ENCODE measurements at regions not wholly inside any gene's neighbourhood (a gene's known extent, or its start where the extent isn't known, plus 50 kb on each side); places are given as distances from the start of the nearest gene placed in this dataset.
A peak's percentile ranks its signal among the peaks of the same experiment; 100 is the strongest.

DNA sequence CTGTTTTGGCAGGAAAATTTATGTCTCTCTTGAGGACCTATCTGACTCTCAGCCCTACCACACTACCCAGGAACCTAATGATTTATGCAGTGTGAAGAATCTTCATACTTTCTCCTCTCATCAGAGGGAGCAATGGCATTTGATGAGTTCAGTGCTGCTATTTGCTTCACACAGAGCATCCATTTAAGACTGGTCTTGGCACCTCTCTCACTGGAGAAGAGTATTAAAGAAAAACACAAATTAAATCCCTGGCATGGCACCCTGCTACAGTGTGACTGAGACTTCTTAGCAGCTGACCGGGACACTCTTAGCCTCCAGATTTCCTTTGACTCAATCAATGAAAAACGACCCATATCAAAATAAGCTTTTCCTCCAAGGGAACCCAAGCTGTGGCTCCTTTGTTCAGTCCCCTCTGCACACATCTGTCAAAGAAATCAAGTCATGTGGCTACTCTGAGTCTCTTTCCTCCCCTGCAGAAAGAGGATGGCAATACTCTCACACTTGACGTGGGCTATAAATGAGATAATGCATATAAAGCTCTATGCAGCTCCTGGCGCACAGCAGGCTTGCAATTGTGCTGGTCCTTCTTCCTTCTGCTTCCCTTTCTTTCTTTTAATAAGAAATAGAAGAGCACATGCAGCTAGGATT is 186.1 kb upstream of the E2F8 start:
- no peaks in the 10 kb centered on the region for H3K9me3 ChIP-seq (replicated peaks; ENCODE audit: control insufficient read depth, insufficient read depth, low read length)
- intact Hi-C loops (cut with micrococcal nuclease), result no loop called here
- ChIA-PET POLR2A (no interaction called here), CTCF (no interaction called here)
- no peaks in the 10 kb centered on the region for H3K36me3 ChIP-seq (ENCODE audit: control insufficient read depth in 2 of 2, extremely low read depth in 1 of 2, insufficient read depth in 2 of 2, low read length in 2 of 2)
- H3K4me2 ChIP-seq (ENCODE audit: insufficient read depth, low read length), result no peak overlapping the region
- no peak for DNase-seq (ENCODE audit: low read depth, low spot score)
- H3K4me1 ChIP-seq (ENCODE audit: control insufficient read depth, extremely low read depth, insufficient read depth, low read length), result peaks cover 11% of the 10 kb centered on the region
- no peaks in the 10 kb centered on the region for H3K79me2 ChIP-seq (ENCODE audit: control insufficient read depth, insufficient read depth, low read length)
- H3K9ac ChIP-seq (replicated peaks; ENCODE audit: extremely low read depth, insufficient read depth, low read length), result no peak overlapping the region
- no peak overlapping the region for H3K4me3 ChIP-seq (replicated peaks in 1 of 3; ENCODE audit: insufficient read depth in 1 of 3, low read depth in 1 of 3, low read length in 3 of 3)
- no peaks in the 10 kb centered on the region for H4K20me1 ChIP-seq (replicated peaks; ENCODE audit: control insufficient read depth, extremely low read depth, insufficient read depth, low read length)
- no peaks in the 10 kb centered on the region for H3K27me3 ChIP-seq (ENCODE audit: control insufficient read depth in 2 of 2, insufficient read depth in 2 of 2, low read length in 2 of 2)
- H3K27ac ChIP-seq (ENCODE audit: insufficient read depth, low read depth, low read length), result no peak overlapping the region
- peak; percentile 28 for FAIRE-seq
- no TSS peak for BruUV-seq (replicated peaks)
- dilution Hi-C loops (cut with MboI; ENCODE audit: extremely low pct_ligation_motif_present, low sequenced_read_pairs), result no loop called here
- no peak overlapping the region for H2AFZ ChIP-seq (ENCODE audit: low read depth, low read length)
- H3K9me1 ChIP-seq (replicated peaks; ENCODE audit: control insufficient read depth, extremely low read depth, insufficient read depth, low read length), result no peaks in the 10 kb centered on the region
- TF ChIP-seq POLR2AphosphoS5 (IDR thresholded peaks at IDR 0.05; ENCODE audit: insufficient read depth, low read depth, low read length), result no peak
- TF ChIP-seq, protein P1, sequence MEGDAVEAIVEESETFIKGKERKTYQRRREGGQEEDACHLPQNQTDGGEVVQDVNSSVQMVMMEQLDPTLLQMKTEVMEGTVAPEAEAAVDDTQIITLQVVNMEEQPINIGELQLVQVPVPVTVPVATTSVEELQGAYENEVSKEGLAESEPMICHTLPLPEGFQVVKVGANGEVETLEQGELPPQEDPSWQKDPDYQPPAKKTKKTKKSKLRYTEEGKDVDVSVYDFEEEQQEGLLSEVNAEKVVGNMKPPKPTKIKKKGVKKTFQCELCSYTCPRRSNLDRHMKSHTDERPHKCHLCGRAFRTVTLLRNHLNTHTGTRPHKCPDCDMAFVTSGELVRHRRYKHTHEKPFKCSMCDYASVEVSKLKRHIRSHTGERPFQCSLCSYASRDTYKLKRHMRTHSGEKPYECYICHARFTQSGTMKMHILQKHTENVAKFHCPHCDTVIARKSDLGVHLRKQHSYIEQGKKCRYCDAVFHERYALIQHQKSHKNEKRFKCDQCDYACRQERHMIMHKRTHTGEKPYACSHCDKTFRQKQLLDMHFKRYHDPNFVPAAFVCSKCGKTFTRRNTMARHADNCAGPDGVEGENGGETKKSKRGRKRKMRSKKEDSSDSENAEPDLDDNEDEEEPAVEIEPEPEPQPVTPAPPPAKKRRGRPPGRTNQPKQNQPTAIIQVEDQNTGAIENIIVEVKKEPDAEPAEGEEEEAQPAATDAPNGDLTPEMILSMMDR (IDR thresholded peaks at IDR 0.05; ENCODE audit: extremely low read depth in 1 of 2, insufficient read depth in 1 of 2, low read depth in 1 of 2, low read length in 2 of 2), result no peak
- TF ChIP-seq JUN (IDR thresholded peaks at IDR 0.05; ENCODE audit: borderline replicate concordance, insufficient read depth, insufficient read length, low read depth), result no peak
- no peak for TF ChIP-seq EZH2 (IDR thresholded peaks at IDR 0.05; ENCODE audit: borderline replicate concordance, low read depth, low read length, severe bottlenecking)
- no peak for TF ChIP-seq POLR2A (IDR thresholded peaks at IDR 0.05; ENCODE audit: low read depth, low read length)
- no peak for TF ChIP-seq MAX (IDR thresholded peaks at IDR 0.05; ENCODE audit: insufficient read depth, insufficient read length)
- TF ChIP-seq FOS (IDR thresholded peaks at IDR 0.05; ENCODE audit: borderline replicate concordance, insufficient read depth, low read length), result no peak
- no peak for TF ChIP-seq MYC (IDR thresholded peaks at IDR 0.05; ENCODE audit: low read depth, low read length)

Measured in endothelial cell of umbilical vein (primary cell).